ENCODE measurements at regions not wholly inside any gene's neighbourhood (a gene's known extent, or its start where the extent isn't known, plus 50 kb on each side); places are given as distances from the start of the nearest gene placed in this dataset.

DNA sequence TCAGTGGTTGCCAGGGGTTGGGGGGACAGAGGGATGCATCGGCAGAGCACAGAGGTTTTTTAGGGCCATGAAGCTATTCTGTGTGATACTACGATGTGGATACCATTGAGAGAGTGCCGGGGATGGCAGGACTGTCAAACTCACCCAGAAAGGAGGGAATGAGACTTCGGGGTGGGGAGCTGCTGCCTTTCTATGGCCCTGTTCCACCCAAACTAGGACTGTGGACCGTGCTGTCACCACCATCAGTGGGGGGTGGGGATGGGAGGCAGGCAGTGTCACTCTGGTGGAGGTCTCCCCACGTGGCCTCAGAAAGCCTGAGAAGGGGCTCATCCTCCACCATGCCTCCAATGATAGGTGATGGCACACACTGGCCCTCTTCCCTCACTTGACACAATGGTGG, 146.2 kb downstream of the PTPN20 start:
- 88 to 92% (median 89%) methylated on average over 5 to 6 of the region's 6 CpGs for WGBS, 4 donors
- TF ChIP-seq, protein P1, sequence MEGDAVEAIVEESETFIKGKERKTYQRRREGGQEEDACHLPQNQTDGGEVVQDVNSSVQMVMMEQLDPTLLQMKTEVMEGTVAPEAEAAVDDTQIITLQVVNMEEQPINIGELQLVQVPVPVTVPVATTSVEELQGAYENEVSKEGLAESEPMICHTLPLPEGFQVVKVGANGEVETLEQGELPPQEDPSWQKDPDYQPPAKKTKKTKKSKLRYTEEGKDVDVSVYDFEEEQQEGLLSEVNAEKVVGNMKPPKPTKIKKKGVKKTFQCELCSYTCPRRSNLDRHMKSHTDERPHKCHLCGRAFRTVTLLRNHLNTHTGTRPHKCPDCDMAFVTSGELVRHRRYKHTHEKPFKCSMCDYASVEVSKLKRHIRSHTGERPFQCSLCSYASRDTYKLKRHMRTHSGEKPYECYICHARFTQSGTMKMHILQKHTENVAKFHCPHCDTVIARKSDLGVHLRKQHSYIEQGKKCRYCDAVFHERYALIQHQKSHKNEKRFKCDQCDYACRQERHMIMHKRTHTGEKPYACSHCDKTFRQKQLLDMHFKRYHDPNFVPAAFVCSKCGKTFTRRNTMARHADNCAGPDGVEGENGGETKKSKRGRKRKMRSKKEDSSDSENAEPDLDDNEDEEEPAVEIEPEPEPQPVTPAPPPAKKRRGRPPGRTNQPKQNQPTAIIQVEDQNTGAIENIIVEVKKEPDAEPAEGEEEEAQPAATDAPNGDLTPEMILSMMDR (IDR thresholded peaks at IDR 0.05), result no peak
- TF ChIP-seq POLR2A (IDR thresholded peaks at IDR 0.05), result no peak
- Histone ChIP-seq H3K4me3 (no peak overlapping the region), H3K4me1 (replicated peaks in 1 of 2) (no peaks in the 10 kb centered on the region), H3K36me3 (replicated peaks in 1 of 2) (no peaks in the 10 kb centered on the region), H3K27ac (no peak overlapping the region), H3K9me3 (replicated peaks in 1 of 3) (no peaks in the 10 kb centered on the region), H3K27me3 (no peaks in the 10 kb centered on the region)
- intact Hi-C loops (cut with DNase I), result no loop called here
- peak in 1 of 7 donors; percentile 24 for DNase-seq

DNA sequence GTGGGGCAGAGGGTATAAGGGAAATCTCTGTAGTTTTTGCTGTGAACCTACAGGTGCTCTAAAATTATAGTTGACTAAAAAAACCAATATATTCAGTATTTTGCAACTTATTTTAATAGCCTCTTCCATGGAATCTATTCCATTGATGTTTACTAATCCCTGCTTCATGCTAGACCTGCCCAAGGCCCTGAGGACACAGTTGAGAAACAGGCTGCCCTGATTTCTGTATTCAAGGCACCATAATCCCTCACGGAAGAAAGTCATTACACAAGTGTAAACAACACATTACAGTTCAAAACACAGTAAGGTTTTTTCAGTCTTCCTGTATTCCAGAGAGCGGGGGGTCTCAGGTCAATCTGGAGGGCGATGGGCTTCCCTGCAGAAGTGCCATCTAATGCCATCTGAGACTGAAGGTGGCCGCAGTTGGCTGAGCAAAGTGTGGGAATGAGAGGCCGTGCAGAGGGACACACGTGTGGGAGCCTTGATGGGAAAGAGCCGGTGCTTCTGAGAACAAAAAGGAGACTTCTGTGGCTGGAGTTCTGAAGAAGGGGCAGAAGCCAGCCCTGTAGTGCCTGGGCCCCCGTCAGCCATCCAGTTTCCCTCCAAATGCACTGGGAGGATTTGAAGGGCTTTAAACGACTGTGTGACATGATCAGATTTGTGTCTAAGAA, 146.9 kb downstream of the PTPN20 start:
- DNase-seq, result peak in 1 of 7 donors; percentile 36
- Histone ChIP-seq H3K9me3 (replicated peaks in 1 of 3) (no peaks in the 10 kb centered on the region), H3K36me3 (replicated peaks in 1 of 2) (no peaks in the 10 kb centered on the region), H3K4me3 (no peak overlapping the region), H3K4me1 (replicated peaks in 1 of 2) (no peaks in the 10 kb centered on the region), H3K27me3 (peaks cover 4% of the 10 kb centered on the region), H3K27ac (no peak overlapping the region)
- WGBS, 4 donors, result 79 to 95% (median 89%) methylated on average over 9 of the region's 9 CpGs
- intact Hi-C loops (cut with DNase I), result no loop called here
- TF ChIP-seq POLR2A (IDR thresholded peaks at IDR 0.05), result no peak

DNA sequence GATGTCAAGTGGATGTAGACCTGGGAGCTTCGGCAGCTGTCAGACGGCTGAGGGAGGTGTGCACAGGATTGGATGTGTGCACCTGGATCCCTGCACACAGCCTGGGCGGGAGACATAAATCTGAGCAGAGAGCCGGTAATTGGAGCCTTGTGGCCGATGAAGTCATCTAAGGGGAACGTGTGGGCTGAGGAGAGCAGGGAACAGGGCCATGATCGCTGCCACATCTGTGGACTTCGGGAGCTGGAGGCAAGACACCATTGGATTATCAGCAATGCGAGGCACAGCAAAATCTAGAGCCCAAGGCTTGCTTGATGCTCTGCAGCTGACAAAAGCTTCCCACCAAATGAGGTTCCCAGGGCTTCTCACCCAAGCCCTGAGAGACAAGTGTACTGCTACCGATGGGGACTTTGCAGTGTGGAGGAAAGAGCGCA, 147.7 kb downstream of the PTPN20 start:
- peaks cover 4% of the 10 kb centered on the region for H3K27me3 ChIP-seq
- DNase-seq, result peak in 1 of 7 donors; percentile 59
- 72 to 87% (median 84%) methylated on average over 11 of the region's 11 CpGs for WGBS, 4 donors
- TF ChIP-seq, protein P1 (IDR thresholded peaks at IDR 0.05), result no peak
- TF ChIP-seq POLR2A (IDR thresholded peaks at IDR 0.05), result no peak
- H3K36me3 ChIP-seq (replicated peaks in 1 of 2), result no peaks in the 10 kb centered on the region
- intact Hi-C loops (cut with DNase I), result no loop called here
- no peaks in the 10 kb centered on the region for H3K9me3 ChIP-seq (replicated peaks in 1 of 3)
- no peak overlapping the region for H3K4me3 ChIP-seq
- no peaks in the 10 kb centered on the region for H3K4me1 ChIP-seq (replicated peaks in 1 of 2)
- no peak overlapping the region for H3K27ac ChIP-seq

GRCh38 chr10:47059606-47060311, 148.5 kb downstream of the PTPN20 start:
- no peaks in the 10 kb centered on the region for H3K9me3 ChIP-seq (replicated peaks in 1 of 3)
- peaks cover 4% of the 10 kb centered on the region for H3K27me3 ChIP-seq
- no peak overlapping the region for H3K27ac ChIP-seq
- WGBS, 4 donors, result 84 to 94% (median 91%) methylated on average over 7 to 15 of the region's 15 CpGs
- no peaks in the 10 kb centered on the region for H3K4me1 ChIP-seq (replicated peaks in 1 of 2)
- DNase-seq, result peak in 1 of 7 donors; percentile 35
- TF ChIP-seq, protein P1 (IDR thresholded peaks at IDR 0.05), result no peak
- H3K36me3 ChIP-seq (replicated peaks in 1 of 2), result no peaks in the 10 kb centered on the region
- intact Hi-C loops (cut with DNase I), result no loop called here
- no peak overlapping the region for H3K4me3 ChIP-seq
